Thymus (tissue), 11 donors: ENCODE measurements at regions not wholly inside any gene's neighbourhood (a gene's known extent, or its start where the extent isn't known, plus 50 kb on each side); places are given as distances from the start of the nearest gene placed in this dataset.
"Not testable (repeated sequence)": the region's sequence is repeated elsewhere in the genome, so short reads cannot be mapped to it uniquely, and the experiment has no call there.

ENCODE experiments used
- DNase-seq, 9 donors: peaks; one replicate each; pipeline ENCODE4 v3.0.0-alpha.2; 2013; ENCODE audit warnings: low spot score in 9 of 9, low read depth in 6 of 9, missing footprints in 1 of 9
- H3K27ac ChIP-seq, 2 donors: one replicate each; pipeline ENCODE4 v1.5.1; 2013; ENCODE audit warnings: control low read depth in 1 of 2, low read depth in 1 of 2, low read length in 1 of 2, mild to moderate bottlenecking in 1 of 2, moderate library complexity in 1 of 2
- H3K27me3 ChIP-seq, 2 donors: one replicate each; pipeline ENCODE4 v1.5.1; 2013; ENCODE audit warnings: low read length in 1 of 2; ENCODE audit not compliant: control insufficient read depth in 2 of 2, insufficient read depth in 1 of 2
- H3K36me3 ChIP-seq, 2 donors: one replicate each; pipeline ENCODE4 v1.5.1; 2013; ENCODE audit warnings: low read length in 1 of 2, mild to moderate bottlenecking in 1 of 2, moderate library complexity in 1 of 2; ENCODE audit not compliant: control insufficient read depth in 2 of 2, insufficient read depth in 2 of 2
- H3K4me1 ChIP-seq, 2 donors: one replicate each; pipeline ENCODE4 v1.5.1; 2013; ENCODE audit warnings: low read length in 2 of 2; ENCODE audit not compliant: control insufficient read depth in 2 of 2, insufficient read depth in 2 of 2
- H3K4me3 ChIP-seq, 2 donors: one replicate each; pipeline ENCODE4 v1.5.1; 2013; ENCODE audit warnings: low read length in 2 of 2, control low read depth in 1 of 2, mild to moderate bottlenecking in 1 of 2
- H3K9me3 ChIP-seq, 2 donors: one replicate each; pipeline ENCODE4 v1.5.1; 2013; ENCODE audit warnings: low read length in 1 of 2, mild to moderate bottlenecking in 1 of 2; ENCODE audit not compliant: control insufficient read depth in 2 of 2, insufficient read depth in 1 of 2
- WGBS: extraction: QIAGEN DNeasy Blood & Tissue Kit; methylation state at CpG from one replicate; pipeline ENCODE4 v1.1.7; 2013; 5-methylcytosine and 5-hydroxymethylcytosine counted together
- donor health status: healthy.

DNA sequence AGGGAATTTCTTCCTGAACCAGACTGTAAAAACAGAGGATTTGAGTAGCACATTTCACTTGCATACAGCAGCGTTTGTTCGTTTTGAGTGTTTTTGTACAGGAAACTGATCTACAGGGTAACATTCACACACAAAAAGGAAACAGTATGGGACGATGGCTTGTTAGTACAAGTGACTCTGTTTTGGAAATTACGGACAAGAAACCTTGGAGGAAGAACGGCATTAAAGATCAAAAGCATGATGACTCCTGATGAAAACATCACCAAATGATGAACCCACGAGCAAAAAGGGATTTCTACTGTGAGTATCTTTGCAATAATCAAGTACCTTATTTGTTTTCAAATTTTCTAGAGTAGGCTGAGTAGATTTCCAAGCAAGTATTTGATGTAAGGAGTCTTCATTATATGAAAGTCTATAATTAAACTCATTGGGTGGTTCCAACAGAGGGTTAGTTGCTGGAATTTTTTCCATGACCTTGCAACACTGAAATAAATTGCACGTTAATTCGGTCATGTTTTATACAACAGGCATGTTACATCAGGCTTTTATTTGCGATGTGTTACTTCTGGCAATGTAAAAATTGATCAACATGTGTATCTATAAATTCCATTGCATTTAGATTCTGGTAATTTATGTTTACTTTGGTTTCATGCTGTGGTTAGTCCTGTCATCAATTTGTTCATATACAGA lies 76.7 kb upstream of the KCNK2 start:
- Histone ChIP-seq H3K27me3 (no peaks in the 10 kb centered on the region), H3K4me3 (no peak overlapping the region), H3K9me3 (no peaks in the 10 kb centered on the region), H3K27ac (no peak overlapping the region), H3K4me1 (no peaks in the 10 kb centered on the region), H3K36me3 (no peaks in the 10 kb centered on the region)
- WGBS: 72% methylated on average over 9 of the region's 9 CpGs
- DNase-seq: no peak

DNA sequence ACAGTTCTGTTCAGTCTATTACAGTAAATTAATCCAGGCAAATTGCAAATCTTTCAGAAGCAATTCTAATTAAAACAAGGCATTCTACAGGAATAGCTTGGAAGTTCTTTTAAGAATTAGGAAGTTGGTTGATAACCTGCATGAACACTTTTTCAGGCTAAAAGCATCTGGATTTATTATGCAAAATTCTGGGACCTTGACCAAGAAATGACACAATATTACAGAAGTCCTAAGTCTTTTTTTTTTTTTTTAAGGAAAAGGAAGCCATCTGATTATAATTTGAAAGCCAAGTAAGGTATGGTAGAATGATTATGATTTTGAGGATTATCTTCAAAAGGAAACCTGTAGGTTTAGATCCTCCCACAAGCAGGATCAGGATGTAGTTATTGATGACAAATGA lies 74.7 kb upstream of the KCNK2 start:
- no peaks in the 10 kb centered on the region for H3K9me3 ChIP-seq
- no peaks in the 10 kb centered on the region for H3K27me3 ChIP-seq
- DNase-seq: no peak
- no peaks in the 10 kb centered on the region for H3K4me1 ChIP-seq
- no peaks in the 10 kb centered on the region for H3K36me3 ChIP-seq
- H3K27ac ChIP-seq: no peak overlapping the region
- no peak overlapping the region for H3K4me3 ChIP-seq

DNA sequence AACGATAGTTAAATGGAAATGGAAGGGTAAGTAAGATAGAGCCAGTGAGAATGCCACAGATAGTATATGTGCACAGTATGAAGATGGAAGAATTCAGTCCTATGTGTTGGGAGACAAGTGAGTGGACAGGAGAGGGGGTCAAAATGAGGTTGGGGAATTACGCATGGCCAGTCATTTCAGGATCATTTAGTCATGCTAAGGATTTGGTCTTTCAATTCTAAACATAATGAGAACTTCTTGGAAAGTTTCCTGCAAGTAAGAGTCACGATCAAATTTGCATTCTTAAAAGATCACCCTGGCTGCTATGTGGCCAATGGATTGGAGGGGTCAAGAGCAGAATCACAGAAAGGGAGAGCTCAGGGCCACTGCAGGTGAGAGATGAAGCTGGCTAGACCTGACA lies 64.0 kb upstream of the KCNK2 start:
- DNase-seq: no peak
- Histone ChIP-seq H3K4me1 (no peaks in the 10 kb centered on the region), H3K9me3 (no peaks in the 10 kb centered on the region), H3K27ac (no peak overlapping the region), H3K27me3 (no peaks in the 10 kb centered on the region), H3K4me3 (no peak overlapping the region), H3K36me3 (no peaks in the 10 kb centered on the region)
- WGBS: 85% methylated on average over 3 of the region's 3 CpGs

DNA sequence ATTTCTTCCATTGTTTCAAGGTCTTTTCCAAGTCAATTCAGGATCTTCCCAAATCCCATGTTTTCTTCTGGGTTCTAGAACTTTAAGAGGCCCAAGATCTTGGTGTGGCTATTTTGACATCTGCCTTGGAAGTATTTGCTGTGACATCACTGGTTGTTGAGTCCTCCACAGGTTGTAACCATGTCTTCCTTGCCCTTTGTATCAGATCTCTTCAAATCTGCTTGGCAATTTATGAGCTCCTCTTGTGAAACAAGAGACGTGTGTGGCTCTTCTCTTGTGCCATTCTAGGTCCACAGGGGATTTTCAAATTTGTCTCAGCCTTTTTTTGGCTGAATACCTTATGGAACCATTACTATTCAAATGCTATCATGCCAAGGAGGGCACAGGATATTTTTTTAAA lies 60.3 kb upstream of the KCNK2 start:
- no peak for DNase-seq
- H3K4me1 ChIP-seq: no peaks in the 10 kb centered on the region
- H3K27ac ChIP-seq: no peak overlapping the region
- H3K9me3 ChIP-seq: no peaks in the 10 kb centered on the region
- H3K36me3 ChIP-seq: no peaks in the 10 kb centered on the region
- H3K27me3 ChIP-seq: no peaks in the 10 kb centered on the region
- 81% methylated on average over 1 of the region's 1 CpG for WGBS
- H3K4me3 ChIP-seq: no peak overlapping the region

DNA sequence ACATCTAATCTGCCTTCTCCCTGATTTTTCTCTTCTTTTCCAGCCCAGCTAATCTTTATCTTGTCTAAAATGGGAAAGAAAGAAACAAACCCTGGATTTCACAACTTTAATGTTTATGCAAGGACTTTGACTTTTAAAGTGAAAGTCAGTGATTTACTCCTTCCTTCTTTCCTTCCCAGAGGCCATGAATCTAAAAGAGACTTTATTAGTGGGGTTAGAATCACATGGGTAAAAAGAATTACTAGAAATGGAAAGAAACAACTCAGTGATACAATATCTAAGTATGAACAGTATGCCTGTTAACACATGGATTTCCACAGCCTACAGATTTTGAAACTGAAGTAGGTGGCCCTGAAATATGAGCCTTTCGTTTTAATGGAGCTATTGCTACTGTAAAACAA lies 59.8 kb upstream of the KCNK2 start:
- H3K4me1 ChIP-seq: no peaks in the 10 kb centered on the region
- no peak overlapping the region for H3K27ac ChIP-seq
- H3K4me3 ChIP-seq: no peak overlapping the region
- no peaks in the 10 kb centered on the region for H3K27me3 ChIP-seq
- no peak for DNase-seq
- no peaks in the 10 kb centered on the region for H3K36me3 ChIP-seq
- WGBS: 82% methylated on average over 1 of the region's 1 CpG
- H3K9me3 ChIP-seq: no peaks in the 10 kb centered on the region

DNA sequence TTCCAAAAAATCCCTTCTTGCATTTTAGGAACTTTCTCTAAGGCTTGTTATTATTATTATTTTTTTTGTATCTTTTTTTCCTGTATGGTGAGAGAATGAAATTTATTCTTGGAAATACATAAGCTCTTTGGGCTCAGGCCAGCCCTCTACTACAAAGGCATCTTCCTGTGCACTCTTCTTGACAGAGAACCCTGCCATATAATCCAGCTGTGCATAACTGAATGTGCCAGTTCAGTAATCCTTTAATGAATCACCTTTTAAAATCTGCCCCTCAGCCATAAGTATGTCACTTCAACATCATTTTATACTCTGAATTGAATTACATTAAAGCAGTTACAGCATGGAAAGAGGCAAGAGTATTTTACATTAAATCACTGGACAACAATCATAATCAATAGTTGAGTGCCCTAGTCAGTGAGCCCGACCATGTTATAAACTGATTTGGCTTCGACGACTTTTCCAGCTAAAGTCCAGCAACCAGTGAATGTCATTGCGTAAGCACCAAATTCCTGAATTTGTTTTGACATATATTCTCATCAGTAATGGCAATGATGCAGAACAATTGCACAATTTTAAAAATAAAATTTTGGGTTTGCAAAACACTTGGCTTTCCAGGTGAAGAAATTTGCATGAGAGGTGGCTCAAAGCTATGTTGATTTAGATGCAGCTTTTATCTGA lies 59.2 kb upstream of the KCNK2 start:
- Histone ChIP-seq H3K27me3 (no peaks in the 10 kb centered on the region), H3K9me3 (no peaks in the 10 kb centered on the region), H3K4me3 (no peak overlapping the region), H3K4me1 (no peaks in the 10 kb centered on the region), H3K27ac (no peak overlapping the region), H3K36me3 (no peaks in the 10 kb centered on the region)
- 77% methylated on average over 4 of the region's 4 CpGs for WGBS
- no peak for DNase-seq

DNA sequence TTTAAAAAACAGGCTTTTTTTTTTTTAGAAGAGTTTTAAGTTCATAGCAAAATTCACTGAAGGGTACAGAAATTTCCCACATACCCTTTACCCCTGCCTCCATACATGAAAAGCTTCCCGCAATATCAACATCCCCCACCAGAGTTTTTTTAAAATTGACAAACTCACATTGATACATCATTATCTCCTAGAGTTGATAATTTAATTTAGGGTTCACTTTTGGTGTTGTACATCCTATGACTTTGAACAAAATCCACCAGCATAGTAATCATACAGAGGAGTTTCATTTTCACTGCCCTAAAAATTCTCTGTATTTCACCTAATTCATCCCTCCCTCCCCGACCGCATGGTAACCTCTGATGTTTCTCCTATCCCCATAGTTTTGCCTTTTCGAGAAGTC lies 53.6 kb upstream of the KCNK2 start:
- no peak for DNase-seq
- Histone ChIP-seq H3K36me3 (no peaks in the 10 kb centered on the region), H3K9me3 (no peaks in the 10 kb centered on the region), H3K4me3 (no peak overlapping the region), H3K4me1 (no peaks in the 10 kb centered on the region), H3K27me3 (no peaks in the 10 kb centered on the region), H3K27ac (no peak overlapping the region)
- 96% methylated on average over 4 of the region's 4 CpGs for WGBS

DNA sequence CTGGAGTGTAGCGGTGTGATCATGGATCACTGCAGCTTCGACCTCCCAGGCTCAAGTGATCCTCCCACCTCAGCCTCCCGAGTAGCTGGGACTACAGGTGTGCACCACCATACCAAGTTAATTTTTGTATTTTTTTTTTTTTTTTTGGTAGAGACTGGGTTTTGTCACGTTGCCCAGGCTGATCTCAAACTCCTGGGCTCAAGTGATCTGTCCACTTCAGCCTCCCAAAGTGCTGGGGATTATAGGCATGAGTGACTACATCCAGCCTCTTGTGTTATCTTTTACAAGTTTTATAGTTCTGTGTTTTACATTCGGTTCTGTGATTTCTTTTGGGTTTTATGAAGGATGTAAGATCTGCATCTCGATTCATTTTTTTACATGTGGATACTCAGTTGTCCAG lies 52.0 kb upstream of the KCNK2 start:
- H3K27ac ChIP-seq, DNase-seq, H3K27me3 ChIP-seq, H3K36me3 ChIP-seq, H3K9me3 ChIP-seq, H3K4me3 ChIP-seq, H3K4me1 ChIP-seq: not testable (repeated sequence)
- 86% methylated on average over 6 of the region's 6 CpGs for WGBS

DNA sequence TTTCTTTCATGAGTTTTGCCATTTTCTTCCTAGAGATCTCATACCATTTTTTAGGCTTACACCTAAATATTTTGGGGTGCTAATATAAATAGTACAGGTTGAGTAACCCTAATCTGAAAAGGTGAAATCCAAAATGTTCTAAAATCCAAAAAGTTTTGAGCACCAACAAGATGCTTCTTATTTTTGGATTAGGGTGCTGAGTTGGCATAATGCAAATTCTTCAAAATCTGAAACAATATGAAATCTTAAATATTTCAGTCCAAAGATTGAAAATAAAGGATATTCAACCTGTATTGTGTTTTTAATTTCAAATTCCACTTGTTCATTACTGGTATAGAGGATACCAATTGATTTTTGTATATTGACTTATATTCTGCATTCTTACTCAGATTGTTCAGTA lies 51.1 kb upstream of the KCNK2 start:
- Histone ChIP-seq H3K36me3 (no peaks in the 10 kb centered on the region), H3K27ac (no peak overlapping the region), H3K4me1 (no peaks in the 10 kb centered on the region), H3K27me3 (no peaks in the 10 kb centered on the region), H3K4me3 (no peak overlapping the region), H3K9me3 (no peaks in the 10 kb centered on the region)
- DNase-seq: no peak
